Upper lobe of left lung (tissue), 4 donors: ENCODE measurements at regions not wholly inside any gene's neighbourhood (a gene's known extent, or its start where the extent isn't known, plus 50 kb on each side); places are given as distances from the start of the nearest gene placed in this dataset.

Experiments used
- POLR2A ChIP-seq, 4 donors: fragments of 450-650 bp; IDR thresholded peaks; one replicate each; pipeline ENCODE4 v1.5.1; 2016 to 2017; ENCODE audit warnings: antibody characterized with exemption in 4 of 4, mild to moderate bottlenecking in 2 of 4
- TF ChIP-seq, protein P1 (sequence below), 6 experiments: fragments of 450-650 bp in 4 of 6; fragments of 200-600 bp in 2 of 6; sonication (generic) in 2 of 6; IDR thresholded peaks; one replicate each; pipeline ENCODE4 v1.5.1; 2016 to 2019; ENCODE audit warnings: antibody characterized with exemption in 6 of 6

DNA sequence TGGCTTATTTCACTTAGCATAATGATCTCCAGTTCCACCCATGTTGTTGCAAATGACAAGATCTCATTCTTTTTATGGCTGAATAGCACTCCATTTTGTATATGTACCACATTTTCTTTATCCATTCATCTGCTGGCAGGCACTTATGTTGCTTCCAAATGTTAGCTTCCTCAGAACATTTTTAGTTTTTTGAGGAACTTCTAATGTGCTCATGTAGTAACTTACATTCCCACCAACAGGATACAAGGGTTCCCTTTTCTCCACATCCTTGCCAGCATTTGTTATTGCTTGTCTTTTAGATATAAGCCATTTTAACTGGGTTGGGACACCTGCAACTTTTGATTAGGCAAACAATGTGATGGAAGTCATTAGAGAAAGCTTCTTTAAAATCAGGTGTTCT is 454.2 kb downstream of the NLGN4X start:
- TF ChIP-seq, protein P1, sequence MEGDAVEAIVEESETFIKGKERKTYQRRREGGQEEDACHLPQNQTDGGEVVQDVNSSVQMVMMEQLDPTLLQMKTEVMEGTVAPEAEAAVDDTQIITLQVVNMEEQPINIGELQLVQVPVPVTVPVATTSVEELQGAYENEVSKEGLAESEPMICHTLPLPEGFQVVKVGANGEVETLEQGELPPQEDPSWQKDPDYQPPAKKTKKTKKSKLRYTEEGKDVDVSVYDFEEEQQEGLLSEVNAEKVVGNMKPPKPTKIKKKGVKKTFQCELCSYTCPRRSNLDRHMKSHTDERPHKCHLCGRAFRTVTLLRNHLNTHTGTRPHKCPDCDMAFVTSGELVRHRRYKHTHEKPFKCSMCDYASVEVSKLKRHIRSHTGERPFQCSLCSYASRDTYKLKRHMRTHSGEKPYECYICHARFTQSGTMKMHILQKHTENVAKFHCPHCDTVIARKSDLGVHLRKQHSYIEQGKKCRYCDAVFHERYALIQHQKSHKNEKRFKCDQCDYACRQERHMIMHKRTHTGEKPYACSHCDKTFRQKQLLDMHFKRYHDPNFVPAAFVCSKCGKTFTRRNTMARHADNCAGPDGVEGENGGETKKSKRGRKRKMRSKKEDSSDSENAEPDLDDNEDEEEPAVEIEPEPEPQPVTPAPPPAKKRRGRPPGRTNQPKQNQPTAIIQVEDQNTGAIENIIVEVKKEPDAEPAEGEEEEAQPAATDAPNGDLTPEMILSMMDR (IDR thresholded peaks at IDR 0.05) = no peak
- TF ChIP-seq POLR2A (IDR thresholded peaks at IDR 0.05) = no peak
